GM12872 (cell line): ENCODE measurements at regions not wholly inside any gene's neighbourhood (a gene's known extent, or its start where the extent isn't known, plus 50 kb on each side); places are given as distances from the start of the nearest gene placed in this dataset.

Experiments
- TF ChIP-seq, protein P1 (sequence below): IDR thresholded peaks from 3 replicates; pipeline ENCODE4 v1.5.1; 2011; ENCODE audit warnings: low read depth, mild to moderate bottlenecking, low read length, moderate library complexity; ENCODE audit not compliant: insufficient read depth

DNA sequence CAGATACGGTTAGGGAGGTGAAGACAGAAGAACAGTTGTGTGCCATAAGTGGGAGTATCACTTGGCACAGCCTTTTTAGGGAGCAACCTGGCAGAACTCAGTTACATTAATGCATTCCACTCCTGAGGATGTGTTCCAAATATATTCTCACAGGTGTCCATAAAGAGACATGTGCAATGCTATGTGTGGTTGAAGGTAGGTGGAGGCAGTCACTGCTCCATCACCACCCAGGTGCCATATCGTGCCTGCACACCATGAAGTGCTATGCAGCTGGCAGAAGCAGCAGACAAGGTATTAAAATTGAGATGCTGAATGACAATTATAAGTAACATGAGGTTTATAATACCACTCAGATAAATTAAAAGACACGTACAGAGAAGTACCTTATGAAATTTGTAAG, 248.0 kb upstream of the SFRP2 start:
- TF ChIP-seq, protein P1, sequence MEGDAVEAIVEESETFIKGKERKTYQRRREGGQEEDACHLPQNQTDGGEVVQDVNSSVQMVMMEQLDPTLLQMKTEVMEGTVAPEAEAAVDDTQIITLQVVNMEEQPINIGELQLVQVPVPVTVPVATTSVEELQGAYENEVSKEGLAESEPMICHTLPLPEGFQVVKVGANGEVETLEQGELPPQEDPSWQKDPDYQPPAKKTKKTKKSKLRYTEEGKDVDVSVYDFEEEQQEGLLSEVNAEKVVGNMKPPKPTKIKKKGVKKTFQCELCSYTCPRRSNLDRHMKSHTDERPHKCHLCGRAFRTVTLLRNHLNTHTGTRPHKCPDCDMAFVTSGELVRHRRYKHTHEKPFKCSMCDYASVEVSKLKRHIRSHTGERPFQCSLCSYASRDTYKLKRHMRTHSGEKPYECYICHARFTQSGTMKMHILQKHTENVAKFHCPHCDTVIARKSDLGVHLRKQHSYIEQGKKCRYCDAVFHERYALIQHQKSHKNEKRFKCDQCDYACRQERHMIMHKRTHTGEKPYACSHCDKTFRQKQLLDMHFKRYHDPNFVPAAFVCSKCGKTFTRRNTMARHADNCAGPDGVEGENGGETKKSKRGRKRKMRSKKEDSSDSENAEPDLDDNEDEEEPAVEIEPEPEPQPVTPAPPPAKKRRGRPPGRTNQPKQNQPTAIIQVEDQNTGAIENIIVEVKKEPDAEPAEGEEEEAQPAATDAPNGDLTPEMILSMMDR, result no peak

DNA sequence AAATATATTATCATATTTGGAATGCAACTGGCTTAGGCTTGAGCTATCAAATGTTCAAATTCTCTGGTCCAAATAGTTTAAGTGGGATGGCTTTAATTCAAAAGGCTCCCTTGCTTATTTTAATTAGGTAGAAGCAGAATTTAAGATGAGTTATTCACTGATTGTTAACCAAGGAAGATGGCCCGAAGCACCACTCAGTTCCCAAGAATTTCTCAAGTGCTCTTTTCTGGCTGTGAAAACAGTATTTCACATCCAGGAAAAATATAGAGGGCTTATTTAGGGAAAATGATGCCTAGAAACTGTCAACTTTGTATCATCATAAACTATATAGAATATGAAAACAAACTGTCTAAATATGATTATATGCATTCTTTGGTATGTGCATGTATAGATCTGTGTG, 246.5 kb upstream of the SFRP2 start:
- TF ChIP-seq, protein P1, result no peak

DNA sequence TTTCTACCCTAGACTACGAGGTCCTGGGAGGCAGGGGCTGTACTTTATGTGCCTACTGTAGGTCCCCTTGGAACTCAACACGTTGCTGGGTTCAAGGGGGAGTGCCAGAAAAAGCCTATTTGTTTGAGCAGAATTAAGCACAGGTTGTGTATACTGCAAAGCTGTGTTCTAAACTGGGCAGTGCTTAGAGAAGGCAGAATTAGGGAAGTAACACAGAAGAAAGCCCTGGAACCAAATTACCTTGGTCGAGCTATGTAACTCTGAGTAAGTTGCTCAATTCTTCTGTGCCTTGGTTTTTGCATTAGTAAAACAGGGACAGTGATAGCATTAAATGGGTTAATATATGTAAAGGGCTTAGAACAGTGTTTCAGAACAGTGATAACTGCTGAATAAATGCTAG, 245.0 kb upstream of the SFRP2 start:
- TF ChIP-seq, protein P1, result no peak

DNA sequence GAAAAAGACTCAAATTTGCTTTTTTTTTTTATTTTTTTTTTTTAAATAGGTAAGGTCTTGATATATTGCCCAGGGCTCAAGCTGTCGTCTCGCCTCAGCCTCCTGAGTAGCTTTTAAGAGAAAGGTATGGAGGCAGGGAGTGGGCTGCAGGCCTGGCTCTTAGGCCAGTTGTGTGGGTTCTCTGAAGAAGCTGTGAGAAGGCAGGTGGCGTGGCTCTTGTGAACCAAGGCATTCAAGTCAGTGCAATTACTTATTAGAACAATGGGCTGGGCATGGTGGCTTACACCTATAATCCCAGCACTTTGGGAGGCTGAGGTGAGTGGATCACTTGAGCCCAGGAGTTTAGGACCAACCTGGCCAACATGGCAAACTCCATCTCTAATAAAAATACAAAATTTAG, 244.0 kb upstream of the SFRP2 start:
- TF ChIP-seq, protein P1, result no peak

DNA sequence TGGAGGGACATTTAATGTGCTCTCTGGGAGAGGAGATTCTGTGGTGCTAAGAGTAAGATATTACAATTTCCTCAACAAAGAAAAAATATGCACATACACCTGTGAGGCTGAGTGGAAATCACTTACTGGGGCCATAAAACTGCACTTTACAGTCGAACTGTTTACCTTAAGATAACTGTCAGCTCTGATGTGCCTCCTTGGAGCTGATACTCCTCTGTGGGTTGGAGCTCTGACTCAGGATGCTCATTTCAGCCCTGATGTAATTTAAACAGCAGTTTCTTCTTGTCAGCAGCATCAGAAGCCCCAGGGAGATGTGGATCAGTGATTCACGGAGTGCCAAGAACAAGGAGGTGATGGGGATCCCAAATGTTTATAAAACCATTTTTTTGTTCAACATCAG, 241.9 kb upstream of the SFRP2 start:
- TF ChIP-seq, protein P1, result no peak

DNA sequence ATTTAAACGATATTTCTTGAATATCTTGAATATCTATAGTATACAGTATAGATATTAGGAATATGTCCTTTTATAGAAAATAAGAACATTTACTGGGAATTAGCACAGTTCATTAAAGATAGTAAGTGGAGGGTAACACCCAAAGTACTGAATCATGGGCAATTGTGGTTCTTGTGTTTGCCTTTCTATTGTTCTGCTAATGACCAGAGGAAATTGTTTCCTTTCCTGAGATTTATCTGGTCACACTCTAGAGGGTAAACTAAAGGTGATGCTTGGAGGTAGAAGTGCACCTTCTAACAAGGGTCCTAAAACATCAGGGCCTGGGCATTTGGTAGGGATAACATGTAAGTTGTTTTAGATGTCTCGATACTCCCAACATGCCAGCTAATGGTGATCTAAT, 241.3 kb upstream of the SFRP2 start:
- TF ChIP-seq, protein P1, result no peak

DNA sequence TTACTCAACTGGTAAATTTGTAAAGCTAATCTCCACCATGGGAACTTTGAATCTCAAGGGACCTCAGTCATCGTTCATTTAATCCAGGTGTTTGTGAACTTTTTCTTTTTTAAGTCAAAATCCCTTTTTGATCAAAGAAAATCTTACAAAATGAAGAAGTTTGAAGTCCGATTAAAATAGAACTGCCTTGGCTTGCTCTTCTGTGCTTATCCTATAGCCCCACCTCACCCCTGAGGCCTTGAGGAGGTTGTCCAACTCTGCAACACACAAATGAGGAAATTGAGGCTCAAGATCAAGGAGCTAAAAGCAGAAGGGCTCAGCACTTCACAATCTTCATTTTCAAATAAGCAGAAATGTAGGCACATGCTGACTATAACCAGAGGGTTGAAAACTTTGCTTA, 240.3 kb upstream of the SFRP2 start:
- TF ChIP-seq, protein P1, result no peak

DNA sequence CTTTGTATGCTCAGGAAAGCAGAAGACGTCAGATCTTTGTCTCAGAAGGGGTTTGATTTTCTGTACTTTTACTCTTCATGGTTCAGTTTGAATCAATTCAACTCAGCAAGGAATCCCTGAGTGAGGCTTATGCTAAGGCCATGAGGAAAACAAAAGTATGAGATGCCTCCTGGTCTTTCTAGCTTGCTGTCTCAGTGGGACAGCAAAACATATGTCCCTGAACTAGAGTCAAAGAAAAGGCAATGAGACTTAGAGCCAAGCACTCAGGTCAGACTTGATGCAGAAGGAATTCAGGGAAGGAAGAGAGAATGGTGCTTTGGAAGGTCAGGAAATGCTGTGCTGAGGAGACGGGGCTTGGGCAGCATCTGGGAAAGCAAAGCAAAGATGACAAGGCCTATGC, 236.2 kb upstream of the SFRP2 start:
- TF ChIP-seq, protein P1, result no peak
